GM18498 (cell line): ENCODE measurements at regions not wholly inside any gene's neighbourhood (a gene's known extent, or its start where the extent isn't known, plus 50 kb on each side); places are given as distances from the start of the nearest gene placed in this dataset.

Source experiments
- ATAC-seq: cut with Tn5 transposase; IDR thresholded peaks from one replicate; pipeline ENCODE4 v1.9.1; 2021; ENCODE audit warnings: mild to moderate bottlenecking, moderate library complexity; ENCODE audit not compliant: unreplicated experiment

DNA sequence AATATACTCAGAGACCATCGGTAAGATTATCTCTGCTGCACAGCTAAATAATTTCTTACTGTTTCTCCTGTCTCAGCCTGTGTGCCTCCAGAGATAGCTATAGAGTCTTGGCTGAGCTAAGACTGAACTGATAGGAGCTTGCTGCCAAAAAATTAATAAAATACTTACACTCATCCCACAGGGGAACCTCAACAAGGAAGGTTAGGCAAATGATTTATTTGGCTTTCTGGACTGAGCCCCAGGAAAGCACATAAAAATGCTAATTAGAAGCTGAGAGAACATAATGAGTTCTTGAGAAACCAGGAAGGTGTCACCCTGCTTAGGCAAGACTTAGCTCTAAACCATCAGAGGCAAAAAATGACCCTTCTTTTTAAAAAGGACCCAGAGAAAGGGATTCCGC, 534.5 kb downstream of the TNS3 start:
- no peak for ATAC-seq

DNA sequence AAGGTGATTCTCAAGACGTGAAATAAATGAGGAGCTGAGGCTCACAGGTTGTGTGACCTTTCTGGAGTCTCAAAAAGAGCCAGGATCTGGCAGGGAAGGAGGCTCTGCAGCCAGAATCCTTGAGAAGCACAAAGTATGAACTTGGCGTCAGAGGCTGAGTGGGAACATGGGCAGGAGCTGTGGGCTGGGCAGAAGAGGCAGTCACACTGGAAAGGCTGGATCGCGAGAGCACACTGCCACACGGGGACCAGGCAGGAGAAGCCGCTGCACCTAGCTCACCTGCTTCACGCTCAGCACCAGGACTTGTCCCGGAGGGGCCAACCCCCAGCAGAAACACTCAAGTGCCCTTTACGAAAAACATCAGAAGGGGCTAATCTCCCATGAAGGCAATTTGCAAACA, 535.0 kb downstream of the TNS3 start:
- no peak for ATAC-seq

DNA sequence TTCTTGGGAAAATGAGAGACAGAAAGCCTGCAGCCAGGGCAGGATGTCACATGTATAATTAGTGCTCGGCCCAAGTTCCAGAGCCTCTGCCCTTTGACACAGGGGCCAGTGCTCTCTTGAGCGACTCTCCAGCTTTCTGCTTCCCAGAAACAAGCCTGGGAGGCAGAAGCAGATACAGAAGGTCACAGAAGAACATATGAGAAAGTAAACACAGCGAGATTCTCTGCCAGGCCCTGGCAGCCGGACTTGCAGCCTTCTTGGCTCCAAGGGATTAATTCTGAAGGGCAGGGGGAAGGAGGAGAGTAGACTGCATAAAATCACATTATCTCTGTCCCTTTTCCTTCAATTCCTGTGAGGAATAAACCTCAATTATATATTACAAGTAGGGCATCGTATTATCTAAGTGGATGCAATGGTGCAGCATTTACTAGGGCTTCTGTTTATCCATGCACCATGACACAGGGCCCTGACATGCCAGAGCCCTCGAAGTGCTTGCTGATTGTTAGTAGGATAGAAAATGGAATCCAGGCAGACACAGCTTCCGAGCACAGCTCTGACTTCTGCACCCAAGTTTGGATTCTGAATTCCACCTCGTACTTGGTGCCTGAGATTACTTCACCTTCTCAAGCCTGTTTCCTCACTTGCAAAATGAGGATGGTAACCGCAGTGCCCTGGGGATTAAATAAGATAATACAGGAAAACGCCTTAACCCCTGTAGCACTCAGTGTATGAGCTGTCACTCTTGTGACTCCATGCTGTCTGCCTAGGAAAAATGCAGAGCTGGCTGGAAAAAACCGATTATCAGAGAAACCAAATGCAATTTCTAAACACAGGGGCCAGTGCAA, 536.5 kb downstream of the TNS3 start:
- ATAC-seq: no peak

DNA sequence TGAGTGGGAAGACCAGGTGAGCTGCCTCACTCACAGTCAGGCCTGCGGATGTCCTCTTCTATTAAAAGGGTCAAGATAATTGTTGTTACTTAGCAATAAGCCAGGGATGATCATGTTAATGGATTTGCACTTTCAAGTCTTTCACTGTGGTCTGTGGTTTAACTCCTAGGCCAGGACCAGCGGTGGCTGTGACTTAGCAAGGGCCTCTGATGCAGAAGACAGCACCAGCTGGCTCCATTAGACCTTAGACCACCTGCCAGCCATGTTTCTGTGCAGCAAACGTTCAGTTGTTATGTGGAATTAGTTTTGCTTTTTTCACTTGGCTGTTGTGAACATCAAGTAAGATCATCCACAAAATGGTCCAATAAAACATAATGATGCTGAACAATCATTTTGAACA, 537.3 kb downstream of the TNS3 start:
- no peak for ATAC-seq

DNA sequence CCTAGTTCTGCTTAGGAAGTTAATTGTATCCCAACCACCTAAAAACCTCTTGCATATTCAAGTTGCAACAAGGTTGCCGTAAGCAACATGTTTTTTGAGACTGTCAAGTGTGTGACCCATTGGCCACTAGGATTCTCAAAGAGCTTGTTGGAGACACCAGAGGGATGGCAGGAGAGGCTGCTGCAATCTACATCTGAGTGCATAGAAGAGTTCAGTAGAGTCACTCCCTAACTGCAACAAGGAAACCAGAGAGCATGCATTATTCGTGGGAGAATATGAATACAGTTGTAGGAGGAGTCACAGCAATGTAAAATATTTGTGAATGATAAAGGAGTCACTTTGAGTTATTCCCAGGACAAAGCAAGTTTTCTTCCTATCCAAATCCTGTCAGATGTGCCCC, 538.6 kb downstream of the TNS3 start:
- no peak for ATAC-seq

DNA sequence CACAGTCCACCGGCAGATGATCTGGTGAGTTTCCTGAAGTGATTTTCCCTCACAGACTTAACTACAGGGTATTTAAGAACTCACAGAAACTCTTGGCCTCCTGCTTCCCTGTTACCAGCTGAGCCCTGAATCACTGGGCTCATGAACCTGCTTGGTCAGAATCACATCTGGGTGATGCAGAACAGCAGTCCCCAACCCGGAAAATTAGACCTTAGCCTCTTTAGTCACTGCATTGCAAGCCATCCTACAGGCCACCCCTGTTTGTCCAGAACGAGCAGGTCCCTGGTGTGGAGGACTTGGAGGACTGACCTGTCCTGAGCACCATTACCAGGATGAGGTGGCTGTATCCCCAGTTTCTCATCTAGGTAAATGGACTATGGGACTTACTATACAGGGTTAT, 539.2 kb downstream of the TNS3 start:
- ATAC-seq: no peak

DNA sequence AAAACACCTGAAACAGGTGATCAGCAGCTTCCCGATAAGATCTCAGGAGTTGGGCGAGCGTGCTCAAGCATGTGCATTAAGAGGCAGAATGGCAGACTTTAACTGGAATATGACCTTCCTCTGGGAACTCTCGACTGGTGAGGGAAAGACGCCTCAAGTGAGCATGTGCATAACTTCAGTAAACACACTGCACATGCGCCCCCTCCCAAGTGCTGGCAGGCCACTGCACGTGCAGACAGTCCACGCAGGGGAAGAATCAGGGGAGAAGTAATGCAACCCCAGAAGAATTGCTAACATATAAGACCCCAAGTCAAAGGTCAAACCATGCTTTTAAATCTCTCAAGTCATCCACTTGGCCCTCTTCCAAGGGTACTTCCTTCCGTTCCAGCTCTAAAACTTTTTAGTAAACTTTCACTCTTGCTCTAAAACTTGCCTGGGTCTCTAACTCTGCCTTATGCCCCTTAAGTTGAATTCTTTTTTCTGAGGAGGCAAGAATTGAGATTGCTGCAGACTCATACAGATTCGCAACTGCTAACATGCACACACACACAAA, 541.0 kb downstream of the TNS3 start:
- ATAC-seq: no peak

DNA sequence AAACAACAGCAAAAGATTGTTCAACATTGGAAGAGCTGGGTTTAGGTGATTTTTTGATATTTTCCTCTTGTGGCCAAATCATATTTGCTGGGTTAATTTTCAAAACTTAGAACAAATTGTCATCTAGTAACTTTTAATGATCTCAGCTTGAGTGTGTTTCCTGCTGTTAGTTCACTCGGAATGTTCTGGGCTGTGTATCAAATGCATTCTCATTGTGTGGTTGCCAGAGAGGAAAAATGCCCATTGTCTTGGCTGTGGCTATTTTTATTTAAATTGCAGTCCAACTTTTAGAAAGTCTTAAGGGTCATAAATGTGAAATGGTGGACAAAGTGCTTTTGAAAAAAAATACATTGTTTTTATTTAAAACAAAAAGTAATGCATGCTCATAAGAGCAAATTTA, 542.0 kb downstream of the TNS3 start:
- ATAC-seq: no peak

DNA sequence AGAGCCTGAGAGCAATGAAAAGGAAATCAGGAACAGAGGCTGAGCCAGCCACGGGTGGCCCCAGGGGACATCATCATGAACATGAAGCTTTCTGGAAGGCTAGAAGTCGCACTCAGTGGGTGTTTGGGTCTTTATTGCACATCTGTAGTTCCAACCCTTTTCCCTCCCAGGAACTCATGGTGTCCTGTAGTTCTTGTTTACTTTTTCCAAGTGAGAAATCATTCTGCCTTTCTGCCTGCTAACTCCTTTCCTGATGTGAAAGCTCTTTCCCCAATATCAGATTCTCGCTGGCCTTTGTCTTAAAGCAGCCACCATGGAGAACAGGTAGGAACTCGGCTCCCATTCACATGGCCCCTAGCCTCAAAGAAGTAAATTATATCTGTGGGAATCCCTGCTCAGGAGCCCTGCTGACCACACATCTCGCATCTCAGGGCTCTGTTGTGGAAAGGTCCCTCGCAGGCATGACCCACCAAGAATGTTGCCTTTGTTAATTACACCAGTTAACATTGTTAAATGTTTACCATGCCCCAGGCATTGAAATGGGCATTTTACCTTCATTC, 542.7 kb downstream of the TNS3 start:
- ATAC-seq: no peak

DNA sequence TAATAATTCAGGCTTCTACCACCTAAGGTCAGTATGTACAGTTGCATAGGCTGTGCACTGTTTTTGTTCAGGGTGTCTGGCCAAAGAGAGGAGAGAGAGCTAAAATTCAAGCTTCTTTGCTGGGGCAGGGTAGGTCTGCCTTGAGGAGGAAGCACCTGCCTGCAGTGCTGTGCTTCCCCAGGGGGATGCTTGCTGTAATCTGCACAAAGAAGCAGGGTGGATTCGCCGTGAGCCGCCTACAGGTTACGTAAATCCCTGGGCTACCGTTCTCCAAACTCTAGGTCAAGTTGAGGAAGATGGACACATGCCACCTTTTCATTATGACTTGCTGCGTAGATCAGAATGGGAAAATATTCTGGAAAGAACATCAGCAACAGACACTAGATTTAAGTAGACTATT, 543.3 kb downstream of the TNS3 start:
- ATAC-seq: no peak

DNA sequence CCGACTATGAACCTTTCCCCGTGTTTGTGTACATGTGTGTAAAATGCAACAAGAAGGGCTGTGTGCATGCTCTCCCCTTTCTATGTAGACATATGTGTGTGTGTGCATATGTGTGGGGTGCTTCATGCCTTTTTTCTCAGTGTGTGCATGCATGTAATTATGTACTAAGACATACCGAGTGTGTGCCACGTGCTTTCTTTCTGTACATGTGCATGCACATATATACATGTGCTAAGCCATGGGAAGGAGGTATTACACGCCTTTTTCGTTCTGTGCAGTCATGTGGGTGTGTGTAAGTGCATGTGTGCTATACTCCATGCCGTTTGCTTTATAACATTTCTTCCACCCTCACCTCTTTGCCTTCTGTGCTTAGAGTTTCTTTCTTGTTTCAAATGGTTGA, 544.3 kb downstream of the TNS3 start:
- ATAC-seq: no peak

DNA sequence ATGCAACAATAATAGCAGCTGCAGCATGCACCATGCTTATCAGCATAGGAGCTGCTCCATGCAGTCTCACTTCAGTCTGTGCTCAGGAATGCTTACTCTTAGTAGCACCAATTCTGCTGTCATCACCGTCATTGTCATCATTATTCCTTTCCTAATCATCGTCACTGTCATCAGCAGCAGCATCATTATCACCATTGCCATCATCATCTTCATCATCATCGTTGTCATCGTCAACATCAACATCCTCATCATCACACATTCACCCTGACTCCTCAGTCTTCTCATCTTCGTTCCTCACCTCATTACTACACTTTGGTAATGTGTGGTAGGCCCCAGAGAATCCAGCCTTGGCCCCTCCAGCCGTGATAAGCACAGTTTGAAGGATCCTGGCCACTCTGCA, 545.0 kb downstream of the TNS3 start:
- no peak for ATAC-seq

DNA sequence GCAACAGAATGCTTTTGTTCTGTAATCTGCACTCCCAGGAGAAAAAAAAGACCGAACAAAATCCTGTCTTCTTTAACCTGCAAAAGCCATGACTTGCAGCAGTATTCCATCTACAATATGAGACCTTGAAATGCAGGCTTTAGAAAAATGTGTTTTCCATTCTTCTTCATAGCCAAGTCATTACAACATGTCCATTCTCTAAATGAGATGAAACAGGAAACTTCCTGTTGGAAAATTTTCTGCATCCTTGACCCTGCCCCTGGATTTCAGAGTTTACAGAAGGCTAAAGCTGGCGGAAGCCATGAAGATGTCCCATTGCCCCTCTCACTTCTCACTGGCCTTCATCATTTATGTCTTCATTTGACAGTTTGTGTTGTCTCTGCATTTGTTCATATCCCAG, 546.4 kb downstream of the TNS3 start:
- no peak for ATAC-seq

DNA sequence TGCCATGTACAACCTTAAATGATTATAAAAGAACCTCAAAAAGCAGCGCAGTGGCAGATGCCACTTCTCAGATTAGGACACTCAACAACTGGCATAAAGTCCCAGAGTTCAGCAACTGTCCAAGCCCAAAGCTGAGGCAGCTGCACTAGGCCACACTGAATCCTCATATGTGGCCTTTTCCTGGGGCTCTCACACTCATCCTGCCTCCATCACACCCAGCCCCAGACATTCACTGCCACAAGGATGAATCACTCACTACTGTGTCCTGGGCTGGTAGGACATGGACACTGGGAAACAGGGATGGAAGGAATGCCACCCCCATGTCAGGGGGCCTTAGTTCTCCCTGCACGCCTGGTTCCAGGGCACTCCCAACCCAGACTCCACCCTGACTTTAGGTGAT, 547.7 kb downstream of the TNS3 start:
- ATAC-seq: no peak

DNA sequence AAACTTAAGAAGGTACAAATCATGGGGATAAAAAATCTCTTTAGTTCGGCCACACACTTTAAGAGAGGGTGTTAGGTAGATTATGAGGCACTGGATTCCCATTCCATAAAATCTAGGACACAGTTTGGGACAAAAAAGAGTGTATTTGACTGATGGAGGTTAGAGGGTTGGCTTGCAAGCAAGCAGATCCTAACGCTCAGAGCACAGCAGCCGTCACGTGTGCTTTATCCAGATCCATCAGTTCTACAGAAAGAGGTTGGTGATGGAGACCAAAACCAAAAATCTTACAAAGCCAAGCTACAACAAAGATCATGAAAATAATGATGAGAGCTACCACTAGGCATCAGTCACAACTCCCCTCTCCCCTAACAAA, 549.4 kb downstream of the TNS3 start:
- ATAC-seq: no peak

DNA sequence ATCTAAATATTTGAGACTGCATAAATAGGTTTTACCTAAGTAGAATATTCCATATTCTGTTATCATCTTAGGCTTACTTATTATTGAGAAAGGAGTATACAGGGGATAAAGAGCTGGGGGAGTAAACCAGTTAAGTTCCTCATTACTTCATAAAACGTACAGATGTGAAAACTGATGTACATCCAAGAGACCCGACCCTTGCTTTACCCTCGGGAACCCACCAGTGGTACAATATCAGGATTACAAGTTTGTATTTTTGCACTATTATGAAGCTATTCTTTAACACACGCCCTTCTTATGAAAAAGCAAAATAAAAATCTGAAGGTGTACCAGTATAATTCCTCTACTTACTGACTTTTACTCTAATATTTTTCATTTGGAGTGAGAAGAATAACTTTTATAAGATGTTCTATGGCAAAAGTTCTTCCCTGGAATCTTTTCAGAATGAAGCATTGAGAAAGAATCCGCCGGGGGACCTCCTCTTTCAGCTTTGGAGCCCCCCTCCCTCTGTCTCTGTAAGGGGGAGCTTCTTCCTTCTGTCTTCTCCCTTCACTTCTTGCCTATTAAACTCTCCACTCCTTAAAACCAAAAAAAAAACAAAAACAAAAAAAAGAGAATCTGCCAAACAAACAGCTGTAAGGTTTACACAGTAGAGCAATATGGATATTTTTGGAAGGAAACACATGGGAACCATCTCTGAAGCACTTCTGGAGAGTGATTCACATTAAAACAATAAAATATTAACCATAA, 550.0 kb downstream of the TNS3 start:
- ATAC-seq: no peak

DNA sequence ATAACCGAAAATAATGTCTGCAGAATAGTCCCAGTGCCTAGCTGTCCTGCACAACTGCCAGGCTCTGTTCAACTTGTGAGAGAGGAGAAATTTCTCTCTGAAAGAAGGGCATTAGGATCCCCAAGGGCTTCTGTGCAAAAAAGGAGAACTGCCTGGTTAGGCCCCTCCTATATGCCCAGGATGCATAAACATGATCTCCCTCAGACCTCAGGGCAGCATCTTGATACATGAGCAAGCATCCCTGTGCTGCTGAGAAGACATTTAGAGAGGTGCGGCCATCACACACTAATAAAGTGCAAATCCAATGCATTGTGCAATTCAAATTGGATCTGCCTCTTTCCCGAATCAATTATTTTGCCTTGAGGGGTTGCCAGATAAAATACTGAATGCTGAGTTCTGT, 553.6 kb downstream of the TNS3 start:
- ATAC-seq: no peak

DNA sequence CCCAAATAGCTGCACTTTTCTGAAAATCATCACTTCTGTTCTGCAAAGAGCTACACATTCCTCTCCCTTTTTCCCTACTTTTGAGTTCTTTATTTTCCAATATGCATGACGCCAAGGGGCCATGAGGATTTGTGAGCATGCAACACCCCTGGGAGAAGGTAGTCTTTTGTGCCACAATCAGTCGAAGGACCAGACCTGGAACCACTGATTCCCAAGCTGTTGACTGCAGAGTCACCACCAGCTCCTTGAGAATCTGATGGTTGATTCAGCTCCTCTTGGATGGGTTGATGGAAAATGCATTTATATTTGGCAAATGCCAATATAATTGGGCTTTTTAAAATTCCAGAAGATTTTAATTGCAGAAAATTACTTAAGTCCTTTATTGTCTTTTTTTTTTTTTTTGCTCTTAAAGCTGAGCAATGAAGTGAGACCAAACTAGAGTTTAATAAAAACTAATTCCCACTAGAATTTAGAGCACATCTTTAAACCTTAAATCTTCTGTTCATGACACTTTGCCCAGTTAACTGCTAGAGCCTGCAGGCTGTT, 554.1 kb downstream of the TNS3 start:
- ATAC-seq: no peak

DNA sequence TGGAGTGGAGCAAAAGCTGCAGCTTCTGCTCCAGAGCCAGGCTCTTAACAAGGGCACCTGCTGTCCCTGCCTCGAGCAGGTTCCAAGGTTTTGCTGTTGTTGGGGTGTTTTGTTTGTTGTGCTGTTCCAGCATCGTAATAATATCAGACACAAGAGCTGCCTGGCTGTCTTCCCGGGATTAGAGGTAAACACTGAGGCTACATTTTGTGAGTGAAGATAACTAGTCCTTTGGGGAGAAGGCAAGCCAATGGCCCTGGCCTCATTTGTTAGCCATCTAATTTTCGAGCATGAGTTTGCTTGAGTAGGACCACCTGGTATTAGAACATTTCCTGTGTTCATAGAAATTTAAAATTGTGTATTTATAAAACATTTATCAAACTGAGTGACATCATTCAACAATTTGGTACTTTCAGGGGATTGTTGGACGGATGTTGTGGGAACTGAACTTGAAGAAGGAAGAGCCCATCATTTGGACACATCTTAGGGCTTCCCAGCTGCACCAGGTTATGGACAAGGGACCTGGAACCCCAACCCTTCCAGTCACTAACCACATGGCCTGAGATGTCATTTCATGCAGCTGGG, 555.0 kb downstream of the TNS3 start:
- ATAC-seq: no peak

DNA sequence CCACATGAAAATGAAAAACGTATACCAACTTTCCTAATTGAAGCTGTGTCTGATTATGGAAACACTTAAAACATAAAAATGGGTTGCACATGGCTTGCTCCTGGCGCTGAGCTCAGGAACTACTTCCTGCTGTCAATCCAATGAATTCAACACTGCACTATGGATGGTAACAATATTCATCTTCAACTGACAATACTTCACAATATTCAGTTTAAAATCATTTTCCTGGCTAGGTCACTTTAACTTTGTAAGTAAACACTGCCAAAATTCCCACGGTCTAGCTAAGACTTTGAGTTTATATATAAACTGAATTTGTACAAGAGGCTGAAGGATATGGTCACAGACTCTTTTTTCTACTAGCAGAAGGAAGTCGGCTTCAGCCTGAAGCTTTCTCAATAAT, 556.9 kb downstream of the TNS3 start:
- no peak for ATAC-seq

DNA sequence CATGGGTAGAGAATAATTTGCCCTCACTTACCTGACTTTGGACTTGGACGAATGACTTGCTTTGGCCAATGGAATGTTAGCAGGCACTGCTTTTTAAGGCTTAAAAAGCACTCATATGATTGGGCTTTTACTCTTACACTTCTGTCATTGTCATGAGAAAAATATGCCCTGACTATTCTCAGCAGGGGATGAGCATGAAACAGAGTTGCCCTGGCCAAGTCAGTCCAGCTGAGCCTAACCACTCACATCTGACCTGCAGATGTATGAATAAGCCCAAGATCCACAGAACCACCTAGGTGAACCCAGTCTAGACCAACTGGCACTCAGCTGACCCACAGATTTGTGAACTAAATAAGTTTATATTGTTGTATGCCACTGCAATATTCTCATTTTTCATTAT, 573.5 kb downstream of the TNS3 start:
- ATAC-seq: no peak
